CD8-positive, alpha-beta memory T cell (primary cell): ENCODE measurements at regions not wholly inside any gene's neighbourhood (a gene's known extent, or its start where the extent isn't known, plus 50 kb on each side); places are given as distances from the start of the nearest gene placed in this dataset.

Experiments
- CTCF ChIA-PET: fragments of 350-600 bp; sonication (Branson Sonifier 250); formaldehyde crosslinking; loops from one replicate; lab custom pipeline; 2021; ENCODE audit warnings: antibody characterized with exemption; lab: Charles Lee
- POLR2A ChIA-PET: fragments of 350-600 bp; sonication (Branson Sonifier 250); formaldehyde crosslinking; loops from one replicate; lab custom pipeline; 2021; ENCODE audit warnings: antibody characterized with exemption; lab: Charles Lee
- DNase-seq, 5 donors: peaks; one replicate each; pipeline versions ENCODE4 v3.0.0 to v3.0.0-alpha.2; 2020 to 2022; ENCODE audit warnings: mixed read lengths in 1 of 5
- H3K27ac ChIP-seq: one replicate; pipeline ENCODE4 v1.7.0; 2013; ENCODE audit warnings: low read depth, mild to moderate bottlenecking, low read length, moderate library complexity
- H3K27me3 ChIP-seq: 2 replicates; pipeline ENCODE4 v1.7.0; 2013; ENCODE audit warnings: low read length, mild to moderate bottlenecking; ENCODE audit not compliant: insufficient read depth, poor library complexity, severe bottlenecking
- H3K36me3 ChIP-seq: 2 replicates; pipeline ENCODE4 v1.7.0; 2013; ENCODE audit warnings: mild to moderate bottlenecking, low read length, moderate library complexity; ENCODE audit not compliant: insufficient read depth
- H3K4me1 ChIP-seq: 2 replicates; pipeline ENCODE4 v1.7.0; 2013; ENCODE audit warnings: mild to moderate bottlenecking, low read length, moderate library complexity; ENCODE audit not compliant: insufficient read depth
- H3K4me3 ChIP-seq: 2 replicates; pipeline ENCODE4 v1.7.0; 2013; ENCODE audit warnings: mild to moderate bottlenecking, low read length
- H3K9me3 ChIP-seq: 2 replicates; pipeline ENCODE4 v1.7.0; 2013; ENCODE audit warnings: mild to moderate bottlenecking, low read length
- H3K27ac Mint-ChIP-seq, 8 donors: one replicate each; pipeline ENCODE4 v1.8.0; 2020 to 2021; ENCODE audit warnings: mixed read lengths in 8 of 8, mild to moderate bottlenecking in 6 of 8, inconsistent platforms in 3 of 8, moderate library complexity in 3 of 8
- H3K27me3 Mint-ChIP-seq, 2 donors: one replicate each; pipeline ENCODE4 v1.8.0; 2020 to 2021; ENCODE audit warnings: mixed read lengths in 2 of 2, mild to moderate bottlenecking in 1 of 2, moderate library complexity in 1 of 2
- H3K36me3 Mint-ChIP-seq, 3 donors: one replicate each; pipeline ENCODE4 v1.8.0; 2020 to 2021; ENCODE audit warnings: mixed read lengths in 3 of 3, inconsistent platforms in 1 of 3, mild to moderate bottlenecking in 1 of 3
- H3K4me1 Mint-ChIP-seq, 3 donors: one replicate each; pipeline ENCODE4 v1.8.0; 2020 to 2021; ENCODE audit warnings: mixed read lengths in 3 of 3, inconsistent platforms in 1 of 3, mild to moderate bottlenecking in 1 of 3
- H3K4me3 Mint-ChIP-seq, 7 donors: one replicate each; pipeline ENCODE4 v1.8.0; 2020 to 2021; ENCODE audit warnings: mixed read lengths in 7 of 7, mild to moderate bottlenecking in 6 of 7, moderate library complexity in 4 of 7, inconsistent platforms in 2 of 7
- H3K9me3 Mint-ChIP-seq, 5 donors: one replicate each; pipeline ENCODE4 v1.8.0; 2020 to 2022; ENCODE audit warnings: mixed read lengths in 5 of 5, mild to moderate bottlenecking in 3 of 5, moderate library complexity in 2 of 5, inconsistent platforms in 1 of 5

GRCh38 chr5:110007101-110007500 is 317.4 kb downstream of the MAN2A1 start:
- H3K27ac ChIP-seq = no peak overlapping the region
- DNase-seq = no peak
- POLR2A ChIA-PET = no interaction called here
- Mint-ChIP-seq H3K9me3 (no peaks in the 10 kb centered on the region), H3K4me3 (no peak overlapping the region), H3K27me3 (no peaks in the 10 kb centered on the region), H3K27ac (no peak overlapping the region), H3K36me3 (no peaks in the 10 kb centered on the region), H3K4me1 (no peaks in the 10 kb centered on the region)
- no peaks in the 10 kb centered on the region for H3K27me3 ChIP-seq
- no peaks in the 10 kb centered on the region for H3K4me1 ChIP-seq
- no peaks in the 10 kb centered on the region for H3K36me3 ChIP-seq
- H3K9me3 ChIP-seq = no peaks in the 10 kb centered on the region
- no peak overlapping the region for H3K4me3 ChIP-seq
- CTCF ChIA-PET = no interaction called here

GRCh38 chr5:110008131-110008530 is 318.4 kb downstream of the MAN2A1 start:
- Histone ChIP-seq H3K4me3 (no peak overlapping the region), H3K9me3 (no peaks in the 10 kb centered on the region), H3K36me3 (no peaks in the 10 kb centered on the region), H3K27ac (no peak overlapping the region), H3K27me3 (no peaks in the 10 kb centered on the region), H3K4me1 (no peaks in the 10 kb centered on the region)
- no peaks in the 10 kb centered on the region for H3K9me3 Mint-ChIP-seq
- H3K27ac Mint-ChIP-seq = no peak overlapping the region
- H3K4me1 Mint-ChIP-seq = no peaks in the 10 kb centered on the region
- ChIA-PET CTCF (no interaction called here), POLR2A (no interaction called here)
- H3K36me3 Mint-ChIP-seq = peaks cover 0 to 9% (median 0%) of the 10 kb centered on the region in 3 donors
- peaks cover 1 to 5% of the 10 kb centered on the region in 2 donors for H3K27me3 Mint-ChIP-seq
- no peak overlapping the region for H3K4me3 Mint-ChIP-seq
- no peak for DNase-seq

GRCh38 chr5:110012145-110012544 is 322.4 kb downstream of the MAN2A1 start:
- Mint-ChIP-seq H3K4me1 (no peaks in the 10 kb centered on the region), H3K9me3 (no peaks in the 10 kb centered on the region), H3K4me3 (no peak overlapping the region), H3K27ac (no peak overlapping the region), H3K36me3 (peaks cover 0 to 18% (median 0%) of the 10 kb centered on the region in 3 donors), H3K27me3 (peaks cover 7 to 24% of the 10 kb centered on the region in 2 donors)
- Histone ChIP-seq H3K36me3 (no peaks in the 10 kb centered on the region), H3K4me3 (no peak overlapping the region), H3K4me1 (no peaks in the 10 kb centered on the region), H3K27ac (no peak overlapping the region), H3K27me3 (no peaks in the 10 kb centered on the region), H3K9me3 (no peaks in the 10 kb centered on the region)
- DNase-seq = no peak
- POLR2A ChIA-PET = no interaction called here
- CTCF ChIA-PET = no interaction called here

DNA sequence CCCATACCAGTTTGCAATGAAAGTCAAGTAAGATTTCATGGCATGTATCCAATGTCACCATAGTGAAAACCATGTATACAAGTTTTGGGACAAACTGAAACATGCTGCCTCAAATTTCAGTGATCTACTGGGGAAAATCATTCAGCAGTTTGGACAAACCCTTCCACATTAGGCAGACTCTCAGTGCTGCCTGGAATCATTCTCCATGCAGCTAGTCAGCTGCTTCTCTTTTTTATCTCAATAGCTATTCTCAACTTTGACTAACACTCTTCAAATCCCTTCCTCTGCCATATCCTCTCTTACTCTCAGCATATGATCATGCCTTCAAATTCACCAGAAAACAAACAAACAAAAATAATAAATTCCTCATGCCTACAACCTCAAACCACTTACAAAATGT is 323.3 kb downstream of the MAN2A1 start:
- no peaks in the 10 kb centered on the region for H3K9me3 ChIP-seq
- Mint-ChIP-seq H3K36me3 (peaks cover 0 to 18% (median 0%) of the 10 kb centered on the region in 3 donors), H3K27me3 (peaks cover 7 to 24% of the 10 kb centered on the region in 2 donors), H3K4me1 (no peaks in the 10 kb centered on the region), H3K9me3 (no peaks in the 10 kb centered on the region), H3K27ac (no peak overlapping the region), H3K4me3 (no peak overlapping the region)
- no peaks in the 10 kb centered on the region for H3K4me1 ChIP-seq
- no peak overlapping the region for H3K27ac ChIP-seq
- ChIA-PET CTCF (no interaction called here), POLR2A (no interaction called here)
- H3K4me3 ChIP-seq = no peak overlapping the region
- H3K27me3 ChIP-seq = no peaks in the 10 kb centered on the region
- DNase-seq = no peak
- H3K36me3 ChIP-seq = no peaks in the 10 kb centered on the region

DNA sequence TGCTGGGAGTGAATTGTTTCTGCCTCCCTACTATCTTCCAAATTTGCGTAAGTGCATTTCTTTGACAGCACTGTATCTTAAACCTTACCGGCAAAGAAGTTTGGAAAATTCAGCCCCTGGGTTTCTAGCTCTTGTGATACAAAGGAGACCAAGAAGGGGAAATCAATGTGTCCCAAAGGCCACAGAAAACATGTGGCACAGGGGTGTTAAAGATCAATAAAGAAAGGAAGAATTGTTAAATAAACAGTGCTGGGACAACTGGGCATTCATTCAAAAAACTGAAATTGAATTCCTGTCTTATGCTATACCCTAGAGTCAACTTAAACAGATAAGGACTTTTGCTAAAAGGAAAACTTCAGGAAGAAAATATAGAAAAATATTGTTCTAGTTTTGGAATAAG is 328.1 kb downstream of the MAN2A1 start:
- POLR2A ChIA-PET = no interaction called here
- Mint-ChIP-seq H3K27me3 (peaks cover 12 to 26% of the 10 kb centered on the region in 2 donors), H3K4me3 (no peak overlapping the region), H3K9me3 (no peaks in the 10 kb centered on the region), H3K4me1 (no peaks in the 10 kb centered on the region), H3K27ac (no peak overlapping the region), H3K36me3 (peaks cover 0 to 12% (median 0%) of the 10 kb centered on the region in 3 donors)
- no peaks in the 10 kb centered on the region for H3K9me3 ChIP-seq
- no peaks in the 10 kb centered on the region for H3K27me3 ChIP-seq
- no peak overlapping the region for H3K27ac ChIP-seq
- no peak overlapping the region for H3K4me3 ChIP-seq
- no peaks in the 10 kb centered on the region for H3K4me1 ChIP-seq
- CTCF ChIA-PET = no interaction called here
- no peaks in the 10 kb centered on the region for H3K36me3 ChIP-seq
- DNase-seq = no peak

DNA sequence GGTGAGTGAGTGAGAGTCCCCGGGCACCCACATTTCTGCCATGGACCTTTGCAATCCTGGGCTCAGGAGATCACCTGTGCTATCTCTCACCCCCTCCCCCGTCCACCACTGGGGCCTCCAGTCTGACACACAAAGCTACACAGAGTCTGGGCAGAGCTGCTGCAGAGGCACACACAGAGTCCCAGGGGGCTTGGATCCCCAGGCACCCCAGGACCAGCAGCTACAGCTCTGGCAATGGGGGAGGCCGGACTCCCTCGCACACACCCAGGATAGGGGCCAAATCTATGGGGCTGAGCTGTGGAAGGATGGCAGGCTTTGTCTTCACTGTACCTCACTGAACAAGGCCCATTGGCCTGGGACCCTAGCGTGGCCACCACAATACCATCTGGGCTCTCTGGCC is 328.8 kb downstream of the MAN2A1 start:
- Histone ChIP-seq H3K27me3 (no peaks in the 10 kb centered on the region), H3K36me3 (no peaks in the 10 kb centered on the region), H3K4me1 (no peaks in the 10 kb centered on the region), H3K9me3 (no peaks in the 10 kb centered on the region), H3K4me3 (no peak overlapping the region), H3K27ac (no peak overlapping the region)
- peaks cover 9 to 20% of the 10 kb centered on the region in 2 donors for H3K27me3 Mint-ChIP-seq
- POLR2A ChIA-PET = no interaction called here
- no peaks in the 10 kb centered on the region for H3K9me3 Mint-ChIP-seq
- H3K36me3 Mint-ChIP-seq = peaks cover 0 to 5% (median 0%) of the 10 kb centered on the region in 3 donors
- no peak overlapping the region for H3K27ac Mint-ChIP-seq
- DNase-seq = no peak
- no peaks in the 10 kb centered on the region for H3K4me1 Mint-ChIP-seq
- no peak overlapping the region for H3K4me3 Mint-ChIP-seq
- CTCF ChIA-PET = no interaction called here

GRCh38 chr5:110019119-110019518 is 329.4 kb downstream of the MAN2A1 start:
- peaks cover 9 to 17% of the 10 kb centered on the region in 2 donors for H3K27me3 Mint-ChIP-seq
- no peaks in the 10 kb centered on the region for H3K9me3 Mint-ChIP-seq
- no peak for DNase-seq
- H3K36me3 Mint-ChIP-seq = peaks cover 0 to 4% (median 1%) of the 10 kb centered on the region in 3 donors
- no peak overlapping the region for H3K4me3 ChIP-seq
- H3K9me3 ChIP-seq = no peaks in the 10 kb centered on the region
- H3K4me1 ChIP-seq = no peaks in the 10 kb centered on the region
- H3K27me3 ChIP-seq = no peaks in the 10 kb centered on the region
- H3K4me1 Mint-ChIP-seq = no peaks in the 10 kb centered on the region
- H3K27ac Mint-ChIP-seq = no peak overlapping the region
- no peak overlapping the region for H3K27ac ChIP-seq
- no peaks in the 10 kb centered on the region for H3K36me3 ChIP-seq
- POLR2A ChIA-PET = no interaction called here
- no peak overlapping the region for H3K4me3 Mint-ChIP-seq
- CTCF ChIA-PET = no interaction called here

DNA sequence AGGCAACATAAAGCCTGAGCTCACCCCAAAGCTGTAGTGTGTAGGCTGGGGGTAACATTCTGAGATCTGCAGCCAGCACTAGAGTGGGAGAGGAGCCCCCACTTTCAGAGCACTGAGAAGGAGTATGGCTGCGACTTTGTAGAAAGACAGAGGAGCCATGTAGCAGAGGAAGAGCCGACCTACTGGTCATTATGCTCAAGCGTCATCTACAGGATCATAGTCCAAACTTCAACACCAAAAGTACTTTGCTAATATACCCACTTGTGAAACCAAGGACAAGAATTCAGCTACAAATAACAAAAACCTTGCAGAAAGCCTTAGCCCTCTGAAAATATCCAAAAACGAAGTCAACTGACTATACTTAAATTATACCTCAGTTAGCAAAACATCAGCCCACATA is 330.1 kb downstream of the MAN2A1 start:
- Mint-ChIP-seq H3K27me3 (peaks cover 4 to 13% of the 10 kb centered on the region in 2 donors), H3K9me3 (no peaks in the 10 kb centered on the region), H3K4me1 (no peaks in the 10 kb centered on the region), H3K4me3 (no peak overlapping the region), H3K27ac (no peak overlapping the region), H3K36me3 (peaks cover 0 to 4% (median 1%) of the 10 kb centered on the region in 3 donors)
- POLR2A ChIA-PET = no interaction called here
- DNase-seq = no peak
- Histone ChIP-seq H3K4me3 (no peak overlapping the region), H3K27me3 (no peaks in the 10 kb centered on the region), H3K9me3 (no peaks in the 10 kb centered on the region), H3K36me3 (no peaks in the 10 kb centered on the region), H3K27ac (no peak overlapping the region), H3K4me1 (no peaks in the 10 kb centered on the region)
- CTCF ChIA-PET = no interaction called here

DNA sequence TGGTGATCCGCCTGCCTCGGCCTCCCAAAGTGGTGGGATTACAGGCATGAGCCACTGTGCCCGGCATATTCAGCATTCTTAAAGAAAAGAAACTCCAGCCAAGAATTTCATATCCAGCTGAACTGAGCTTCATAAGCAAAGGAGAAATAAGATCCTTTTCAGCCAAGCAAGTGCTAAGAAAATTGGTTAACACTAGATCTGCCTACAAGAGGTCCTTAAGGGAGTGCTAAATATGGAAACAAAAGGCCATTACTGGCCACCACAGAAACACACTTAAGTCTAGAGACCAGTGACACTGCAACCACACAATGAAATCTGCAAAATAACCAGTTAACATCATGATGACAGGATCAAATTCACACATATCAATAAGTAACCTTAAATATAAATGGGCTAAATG is 331.5 kb downstream of the MAN2A1 start:
- peaks cover 4 to 5% of the 10 kb centered on the region in 2 donors for H3K27me3 Mint-ChIP-seq
- no peak for DNase-seq
- H3K4me1 Mint-ChIP-seq = no peaks in the 10 kb centered on the region
- CTCF ChIA-PET = no interaction called here
- no peak overlapping the region for H3K4me3 ChIP-seq
- H3K36me3 ChIP-seq = no peaks in the 10 kb centered on the region
- H3K4me1 ChIP-seq = no peaks in the 10 kb centered on the region
- H3K4me3 Mint-ChIP-seq = no peak overlapping the region
- peaks cover 0 to 3% (median 0%) of the 10 kb centered on the region in 5 donors for H3K9me3 Mint-ChIP-seq
- H3K9me3 ChIP-seq = no peaks in the 10 kb centered on the region
- no peaks in the 10 kb centered on the region for H3K27me3 ChIP-seq
- H3K36me3 Mint-ChIP-seq = peaks cover 0 to 1% (median 0%) of the 10 kb centered on the region in 3 donors
- POLR2A ChIA-PET = no interaction called here
- H3K27ac Mint-ChIP-seq = no peak overlapping the region
- H3K27ac ChIP-seq = no peak overlapping the region
